Neural cell (in vitro differentiated cells): ENCODE measurements at regions not wholly inside any gene's neighbourhood (a gene's known extent, or its start where the extent isn't known, plus 50 kb on each side); places are given as distances from the start of the nearest gene placed in this dataset.
"Not testable (repeated sequence)": the region's sequence is repeated elsewhere in the genome, so short reads cannot be mapped to it uniquely, and the experiment has no call there.

Experiments used
- EP300 ChIP-seq: fragments of 450-650 bp; conservative IDR thresholded peaks from 2 replicates; pipeline ENCODE4 v1.6.1; 2014; ENCODE audit warnings: antibody characterized with exemption, mild to moderate bottlenecking, moderate library complexity; ENCODE audit not compliant: poor library complexity, severe bottlenecking
- EZH2 ChIP-seq: fragments of 200-600, 300-800 bp; shearing (Covaris generic), sonication (generic); IDR thresholded peaks from 2 replicates; pipeline ENCODE4 v1.6.1; 2014; ENCODE audit warnings: antibody characterized with exemption, low read length, borderline replicate concordance, mild to moderate bottlenecking; ENCODE audit not compliant: insufficient read depth, poor library complexity, severe bottlenecking
- MXI1 ChIP-seq: fragments of 450-650 bp; conservative IDR thresholded peaks from 2 replicates; pipeline ENCODE4 v1.6.1; 2014; ENCODE audit warnings: antibody characterized with exemption, mild to moderate bottlenecking; ENCODE audit not compliant: poor library complexity, severe bottlenecking
- POLR2AphosphoS5 ChIP-seq: IDR thresholded peaks from 2 replicates; pipeline ENCODE4 v1.6.1; 2012
- RAD21 ChIP-seq: fragments of 450-650 bp; conservative IDR thresholded peaks from 2 replicates; pipeline ENCODE4 v1.6.1; 2014; ENCODE audit warnings: antibody characterized with exemption, mild to moderate bottlenecking, moderate library complexity
- SMC3 ChIP-seq: fragments of 450-650 bp; conservative IDR thresholded peaks from 2 replicates; pipeline ENCODE4 v1.6.1; 2014; ENCODE audit warnings: antibody characterized with exemption, mild to moderate bottlenecking, moderate library complexity; ENCODE audit not compliant: poor library complexity
- TAF1 ChIP-seq: IDR thresholded peaks from 2 replicates; pipeline ENCODE4 v1.6.1; 2012; ENCODE audit warnings: low read depth
- TF ChIP-seq, protein P1 (sequence below): fragments of 450-650 bp; IDR thresholded peaks from 2 replicates; pipeline ENCODE4 v1.5.1; 2014; ENCODE audit warnings: antibody characterized with exemption, mild to moderate bottlenecking, moderate library complexity; ENCODE audit not compliant: poor library complexity, severe bottlenecking
- TF ChIP-seq, protein P2 (sequence below): IDR thresholded peaks from 2 replicates; pipeline ENCODE4 v1.6.1; 2012; ENCODE audit warnings: borderline replicate concordance

DNA sequence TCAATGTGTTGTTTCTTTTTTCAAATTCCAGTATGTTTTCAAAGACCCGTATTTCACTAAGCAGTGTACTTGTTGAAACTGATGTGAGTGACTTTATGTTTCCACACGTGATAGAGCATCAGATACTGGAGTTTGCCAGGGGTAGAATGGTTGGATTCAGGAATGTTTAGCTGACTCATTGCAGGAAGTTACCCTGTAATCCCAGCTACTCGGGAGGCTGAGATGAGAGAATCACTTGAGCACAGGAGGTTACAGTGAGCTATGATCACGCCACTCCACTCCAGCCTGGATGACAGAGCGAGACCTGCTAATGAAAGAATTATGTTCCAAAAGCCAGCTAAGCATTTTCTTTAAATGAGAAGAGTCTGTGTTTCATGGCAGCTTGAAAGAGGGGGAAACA lies 147.6 kb downstream of the RBMX2 start:
- TF ChIP-seq, protein P1, sequence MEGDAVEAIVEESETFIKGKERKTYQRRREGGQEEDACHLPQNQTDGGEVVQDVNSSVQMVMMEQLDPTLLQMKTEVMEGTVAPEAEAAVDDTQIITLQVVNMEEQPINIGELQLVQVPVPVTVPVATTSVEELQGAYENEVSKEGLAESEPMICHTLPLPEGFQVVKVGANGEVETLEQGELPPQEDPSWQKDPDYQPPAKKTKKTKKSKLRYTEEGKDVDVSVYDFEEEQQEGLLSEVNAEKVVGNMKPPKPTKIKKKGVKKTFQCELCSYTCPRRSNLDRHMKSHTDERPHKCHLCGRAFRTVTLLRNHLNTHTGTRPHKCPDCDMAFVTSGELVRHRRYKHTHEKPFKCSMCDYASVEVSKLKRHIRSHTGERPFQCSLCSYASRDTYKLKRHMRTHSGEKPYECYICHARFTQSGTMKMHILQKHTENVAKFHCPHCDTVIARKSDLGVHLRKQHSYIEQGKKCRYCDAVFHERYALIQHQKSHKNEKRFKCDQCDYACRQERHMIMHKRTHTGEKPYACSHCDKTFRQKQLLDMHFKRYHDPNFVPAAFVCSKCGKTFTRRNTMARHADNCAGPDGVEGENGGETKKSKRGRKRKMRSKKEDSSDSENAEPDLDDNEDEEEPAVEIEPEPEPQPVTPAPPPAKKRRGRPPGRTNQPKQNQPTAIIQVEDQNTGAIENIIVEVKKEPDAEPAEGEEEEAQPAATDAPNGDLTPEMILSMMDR = not testable (repeated sequence)
- not testable (repeated sequence) for TF ChIP-seq EP300, POLR2AphosphoS5, SMC3, EZH2, MXI1, RAD21, TAF1
- TF ChIP-seq, protein P2, sequence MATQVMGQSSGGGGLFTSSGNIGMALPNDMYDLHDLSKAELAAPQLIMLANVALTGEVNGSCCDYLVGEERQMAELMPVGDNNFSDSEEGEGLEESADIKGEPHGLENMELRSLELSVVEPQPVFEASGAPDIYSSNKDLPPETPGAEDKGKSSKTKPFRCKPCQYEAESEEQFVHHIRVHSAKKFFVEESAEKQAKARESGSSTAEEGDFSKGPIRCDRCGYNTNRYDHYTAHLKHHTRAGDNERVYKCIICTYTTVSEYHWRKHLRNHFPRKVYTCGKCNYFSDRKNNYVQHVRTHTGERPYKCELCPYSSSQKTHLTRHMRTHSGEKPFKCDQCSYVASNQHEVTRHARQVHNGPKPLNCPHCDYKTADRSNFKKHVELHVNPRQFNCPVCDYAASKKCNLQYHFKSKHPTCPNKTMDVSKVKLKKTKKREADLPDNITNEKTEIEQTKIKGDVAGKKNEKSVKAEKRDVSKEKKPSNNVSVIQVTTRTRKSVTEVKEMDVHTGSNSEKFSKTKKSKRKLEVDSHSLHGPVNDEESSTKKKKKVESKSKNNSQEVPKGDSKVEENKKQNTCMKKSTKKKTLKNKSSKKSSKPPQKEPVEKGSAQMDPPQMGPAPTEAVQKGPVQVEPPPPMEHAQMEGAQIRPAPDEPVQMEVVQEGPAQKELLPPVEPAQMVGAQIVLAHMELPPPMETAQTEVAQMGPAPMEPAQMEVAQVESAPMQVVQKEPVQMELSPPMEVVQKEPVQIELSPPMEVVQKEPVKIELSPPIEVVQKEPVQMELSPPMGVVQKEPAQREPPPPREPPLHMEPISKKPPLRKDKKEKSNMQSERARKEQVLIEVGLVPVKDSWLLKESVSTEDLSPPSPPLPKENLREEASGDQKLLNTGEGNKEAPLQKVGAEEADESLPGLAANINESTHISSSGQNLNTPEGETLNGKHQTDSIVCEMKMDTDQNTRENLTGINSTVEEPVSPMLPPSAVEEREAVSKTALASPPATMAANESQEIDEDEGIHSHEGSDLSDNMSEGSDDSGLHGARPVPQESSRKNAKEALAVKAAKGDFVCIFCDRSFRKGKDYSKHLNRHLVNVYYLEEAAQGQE = not testable (repeated sequence)
